ENCODE measurements at regions not wholly inside any gene's neighbourhood (a gene's known extent, or its start where the extent isn't known, plus 50 kb on each side); places are given as distances from the start of the nearest gene placed in this dataset.

- TF ChIP-seq GATA2 (IDR thresholded peaks at IDR 0.05; ENCODE audit: insufficient read depth, insufficient read length, low read depth, low read length) (no peak), POLR2A (IDR thresholded peaks at IDR 0.05; ENCODE audit: low read depth, low read length) (no peak), EZH2 (IDR thresholded peaks at IDR 0.05; ENCODE audit: borderline replicate concordance, low read depth, low read length, severe bottlenecking) (no peak), MYC (IDR thresholded peaks at IDR 0.05; ENCODE audit: low read depth, low read length) (no peak), FOS (IDR thresholded peaks at IDR 0.05; ENCODE audit: borderline replicate concordance, insufficient read depth, low read length) (no peak), JUN (IDR thresholded peaks at IDR 0.05; ENCODE audit: borderline replicate concordance, insufficient read depth, insufficient read length, low read depth) (no peak), CTCF (IDR thresholded peaks at IDR 0.05; ENCODE audit: extremely low read depth in 1 of 2, insufficient read depth in 1 of 2, low read depth in 1 of 2, low read length in 2 of 2) (no peak), MAX (IDR thresholded peaks at IDR 0.05; ENCODE audit: insufficient read depth, insufficient read length) (no peak), POLR2AphosphoS5 (IDR thresholded peaks at IDR 0.05; ENCODE audit: insufficient read depth, low read depth, low read length) (no peak)
- no peaks in the 10 kb centered on the region for H3K36me3 ChIP-seq (ENCODE audit: control insufficient read depth in 2 of 2, extremely low read depth in 1 of 2, insufficient read depth in 2 of 2, low read length in 2 of 2)
- H3K27ac ChIP-seq (ENCODE audit: insufficient read depth, low read depth, low read length) = no peak overlapping the region
- BruUV-seq (replicated peaks) = no TSS peak
- intact Hi-C loops (cut with micrococcal nuclease) (no loop called here), dilution Hi-C loops (cut with MboI; ENCODE audit: extremely low pct_ligation_motif_present, low sequenced_read_pairs) (no loop called here)
- ChIA-PET POLR2A (no interaction called here), CTCF (no interaction called here)
- no peak overlapping the region for H3K9ac ChIP-seq (replicated peaks; ENCODE audit: extremely low read depth, insufficient read depth, low read length)
- no peak overlapping the region for H2AFZ ChIP-seq (ENCODE audit: low read depth, low read length)
- no peaks in the 10 kb centered on the region for H3K4me1 ChIP-seq (ENCODE audit: control insufficient read depth, extremely low read depth, insufficient read depth, low read length)
- H3K4me3 ChIP-seq (replicated peaks in 1 of 3; ENCODE audit: insufficient read depth in 1 of 3, low read depth in 1 of 3, low read length in 3 of 3) = no peak overlapping the region
- FAIRE-seq (no peak), DNase-seq (ENCODE audit: low read depth, low spot score) (no peak)
- H4K20me1 ChIP-seq (replicated peaks; ENCODE audit: control insufficient read depth, extremely low read depth, insufficient read depth, low read length) = no peaks in the 10 kb centered on the region
- H3K9me3 ChIP-seq (replicated peaks; ENCODE audit: control insufficient read depth, insufficient read depth, low read length) = peaks cover 3% of the 10 kb centered on the region
- H3K79me2 ChIP-seq (ENCODE audit: control insufficient read depth, insufficient read depth, low read length) = no peaks in the 10 kb centered on the region
- no peaks in the 10 kb centered on the region for H3K9me1 ChIP-seq (replicated peaks; ENCODE audit: control insufficient read depth, extremely low read depth, insufficient read depth, low read length)
- H3K27me3 ChIP-seq (ENCODE audit: control insufficient read depth in 2 of 2, insufficient read depth in 2 of 2, low read length in 2 of 2) = no peaks in the 10 kb centered on the region
- no peak overlapping the region for H3K4me2 ChIP-seq (ENCODE audit: insufficient read depth, low read length)
Measured at GRCh38 chr14:98280436-98280835, 991.6 kb downstream of the BCL11B start.
